GM23338 (cell line): ENCODE measurements at regions not wholly inside any gene's neighbourhood (a gene's known extent, or its start where the extent isn't known, plus 50 kb on each side); places are given as distances from the start of the nearest gene placed in this dataset.

Experiments used
- ATAC-seq: fragments of 200-7000 bp; cut with Tn5 transposase; 3 replicates; pipeline ENCODE4 v1.9.1; 2020
- DNase-seq: peaks from one replicate; pipeline ENCODE4 v3.0.0-alpha.2; 2015; ENCODE audit warnings: low spot score
- H2AFZ ChIP-seq: fragments of 200-600 bp; sonication (generic); 2 replicates; pipeline ENCODE4 v1.8.0; 2016; ENCODE audit warnings: antibody characterized with exemption, mild to moderate bottlenecking, moderate library complexity
- H3F3A ChIP-seq: fragments of 200-600 bp; sonication (generic); replicated peaks from 2 replicates; pipeline ENCODE4 v1.8.0; 2017; ENCODE audit warnings: antibody characterized with exemption, mixed run types, low read depth
- H3K27ac ChIP-seq: fragments of 200-600 bp; sonication (generic); 2 replicates; pipeline ENCODE4 v1.6.1; 2016; ENCODE audit warnings: low read depth
- H3K27me3 ChIP-seq: fragments of 200-600 bp; sonication (generic); 2 replicates; pipeline ENCODE4 v1.8.0; 2016; ENCODE audit warnings: mild to moderate bottlenecking, mixed run types, moderate library complexity; ENCODE audit not compliant: insufficient read depth
- H3K36me3 ChIP-seq: fragments of 200-600 bp; sonication (generic); 2 replicates; pipeline ENCODE4 v1.8.0; 2016; ENCODE audit warnings: mild to moderate bottlenecking; ENCODE audit not compliant: insufficient read depth
- H3K4me1 ChIP-seq: fragments of 200-600 bp; sonication (generic); 2 replicates; pipeline ENCODE4 v1.8.0; 2016; ENCODE audit warnings: mild to moderate bottlenecking, moderate library complexity; ENCODE audit not compliant: insufficient read depth
- H3K4me2 ChIP-seq: fragments of 200-600 bp; sonication (generic); 2 replicates; pipeline ENCODE4 v1.7.1; 2017; ENCODE audit warnings: mixed run types
- H3K4me3 ChIP-seq: fragments of 200-600 bp; sonication (generic); 2 replicates; pipeline ENCODE4 v1.6.1; 2016; ENCODE audit warnings: mixed run types
- H3K79me2 ChIP-seq: fragments of 200-600 bp; sonication (generic); replicated peaks from 2 replicates; pipeline ENCODE4 v1.8.0; 2017; ENCODE audit warnings: mild to moderate bottlenecking; ENCODE audit not compliant: insufficient read depth
- H3K9me2 ChIP-seq: fragments of 200-600 bp; sonication (generic); 2 replicates; pipeline ENCODE4 v1.8.0; 2017; ENCODE audit not compliant: insufficient read depth
- H4K20me1 ChIP-seq: fragments of 200-600 bp; sonication (generic); replicated peaks from 2 replicates; pipeline ENCODE4 v1.8.0; 2017; ENCODE audit warnings: mild to moderate bottlenecking; ENCODE audit not compliant: insufficient read depth
- H3K27ac Mint-ChIP-seq: 2 replicates; pipeline ENCODE4 v1.8.0; 2020; ENCODE audit warnings: inconsistent platforms, mild to moderate bottlenecking, moderate library complexity, mixed read lengths
- H3K27me3 Mint-ChIP-seq: 3 replicates; pipeline ENCODE4 v1.8.0; 2022; ENCODE audit warnings: low read depth, mild to moderate bottlenecking, moderate library complexity, mixed read lengths, inconsistent platforms; ENCODE audit not compliant: insufficient read depth, poor library complexity
- H3K36me3 Mint-ChIP-seq: 3 replicates; pipeline ENCODE4 v1.8.0; 2021; ENCODE audit warnings: low read depth, mild to moderate bottlenecking, inconsistent platforms, moderate library complexity, mixed read lengths
- H3K4me1 Mint-ChIP-seq: 3 replicates; pipeline ENCODE4 v1.8.0; 2020; ENCODE audit warnings: mild to moderate bottlenecking, inconsistent platforms, mixed read lengths
- H3K4me3 Mint-ChIP-seq: 3 replicates; pipeline ENCODE4 v1.8.0; 2021; ENCODE audit warnings: moderate library complexity, mild to moderate bottlenecking, inconsistent platforms, mixed read lengths
- H3K9me3 Mint-ChIP-seq: 3 replicates; pipeline ENCODE4 v1.8.0; 2020; ENCODE audit warnings: moderate library complexity, mild to moderate bottlenecking, inconsistent platforms, mixed read lengths
- CREB1 ChIP-seq: fragments of 250-450 bp; sonication (Bioruptor Pico); IDR thresholded peaks from 2 replicates; pipeline ENCODE4 v1.5.0; 2020; ENCODE audit warnings: low read depth, mild to moderate bottlenecking, moderate library complexity
- CTCF ChIP-seq, 2 experiments: fragments of 200-600 bp in 1 of 2; sonication (generic) in 1 of 2; conservative IDR thresholded peaks; 2 replicates each; pipeline versions ENCODE4 v1.5.1 to v1.6.1; 2016 to 2017; ENCODE audit warnings: antibody characterized with exemption in 2 of 2, low read depth in 2 of 2, mild to moderate bottlenecking in 2 of 2, moderate library complexity in 1 of 2
- ETS1 ChIP-seq: IDR thresholded peaks from 2 replicates; pipeline ENCODE4 v1.6.1; 2016; ENCODE audit warnings: antibody characterized with exemption
- EZH2 ChIP-seq: fragments of 200-600 bp; sonication (generic); IDR thresholded peaks from one replicate; pipeline ENCODE4 v1.8.0; 2017; ENCODE audit warnings: antibody characterized with exemption, mild to moderate bottlenecking, low read depth; ENCODE audit not compliant: unreplicated experiment
- EZH2phosphoT487 ChIP-seq: fragments of 200-600 bp; sonication (generic); IDR thresholded peaks from one replicate; pipeline ENCODE4 v1.8.1; 2018; ENCODE audit warnings: antibody characterized with exemption; ENCODE audit not compliant: unreplicated experiment
- JUNB ChIP-seq: IDR thresholded peaks from one replicate; pipeline ENCODE4 v1.6.1; 2016; ENCODE audit warnings: antibody characterized with exemption; ENCODE audit not compliant: unreplicated experiment
- NANOG ChIP-seq: IDR thresholded peaks from 2 replicates; pipeline ENCODE4 v1.6.1; 2016; ENCODE audit warnings: antibody characterized with exemption, borderline replicate concordance
- POLR2AphosphoS5 ChIP-seq: IDR thresholded peaks from 2 replicates; pipeline ENCODE4 v1.6.1; 2016; ENCODE audit warnings: antibody characterized with exemption, low read depth
- REST ChIP-seq: IDR thresholded peaks from one replicate; pipeline ENCODE4 v1.6.1; 2018; ENCODE audit warnings: antibody characterized with exemption; ENCODE audit not compliant: unreplicated experiment
- STAT1 ChIP-seq: IDR thresholded peaks from one replicate; pipeline ENCODE4 v1.6.1; 2016; ENCODE audit warnings: antibody characterized with exemption; ENCODE audit not compliant: unreplicated experiment
- ZNF114 ChIP-seq: fragments of 250-450 bp; sonication (Bioruptor Pico); IDR thresholded peaks from 2 replicates; pipeline ENCODE4 v1.5.0; 2020; ENCODE audit warnings: mild to moderate bottlenecking, moderate library complexity
- ZNF331 ChIP-seq: fragments of 250-450 bp; sonication (Bioruptor Pico); IDR thresholded peaks from 2 replicates; pipeline ENCODE4 v1.5.0; 2020; ENCODE audit warnings: low read depth, mild to moderate bottlenecking, moderate library complexity
- ZNF462 ChIP-seq: fragments of 250-450 bp; sonication (Bioruptor Pico); IDR thresholded peaks from 2 replicates; pipeline ENCODE4 v1.5.0; 2020; ENCODE audit warnings: mild to moderate bottlenecking, moderate library complexity

- no peak for DNase-seq
- Mint-ChIP-seq H3K4me1 (no peaks in the 10 kb centered on the region; the same call in 2 of the 3 replicates), H3K27ac (no peak overlapping the region), H3K9me3 (no peaks in the 10 kb centered on the region), H3K36me3 (no peaks in the 10 kb centered on the region), H3K27me3 (no peaks in the 10 kb centered on the region), H3K4me3 (no peak overlapping the region)
- H3K4me1 ChIP-seq: no peaks in the 10 kb centered on the region
- no peak overlapping the region for H3K27ac ChIP-seq
- H3F3A ChIP-seq: no peaks in the 10 kb centered on the region
- H3K4me3 ChIP-seq: no peak overlapping the region
- H3K79me2 ChIP-seq: no peaks in the 10 kb centered on the region
- no peaks in the 10 kb centered on the region for H3K9me2 ChIP-seq
- no peaks in the 10 kb centered on the region for H3K27me3 ChIP-seq
- peak overlapping the region; percentile 29; the same call in 1 of the 2 replicates for H2AFZ ChIP-seq
- ATAC-seq: no peak
- TF ChIP-seq EZH2phosphoT487: no peak
- TF ChIP-seq EZH2: no peak
- TF ChIP-seq ZNF462 (CRISPR knock-in tag): no peak
- no peak for TF ChIP-seq JUNB
- TF ChIP-seq ZNF114 (CRISPR knock-in tag): no peak
- TF ChIP-seq NANOG: no peak
- TF ChIP-seq STAT1: no peak
- no peak for TF ChIP-seq CTCF (conservative IDR thresholded peaks at IDR 0.05; ENCODE audit: low read depth in 2 of 2)
- no peak for TF ChIP-seq ZNF331
- TF ChIP-seq POLR2AphosphoS5: no peak
- TF ChIP-seq CREB1 (CRISPR knock-in tag): no peak
- no peak for TF ChIP-seq ETS1
- no peak for TF ChIP-seq REST
- H3K36me3 ChIP-seq: no peaks in the 10 kb centered on the region
- no peak overlapping the region for H3K4me2 ChIP-seq
- H4K20me1 ChIP-seq: no peaks in the 10 kb centered on the region
These were observed 68.7 kb upstream of the SLC1A3 start for GRCh38 chr5:36537724-36538123.
